Stimulated activated CD4-positive, alpha-beta T cell treated with anti-CD3 and anti-CD28 coated beads, Interleukin-15, amount 100 ng/mL, for 1 hour (primary cell): ENCODE measurements at regions not wholly inside any gene's neighbourhood (a gene's known extent, or its start where the extent isn't known, plus 50 kb on each side); places are given as distances from the start of the nearest gene placed in this dataset.

Experiments
- DNase-seq, 2 donors: peaks; one replicate each; pipeline ENCODE4 v3.0.0-alpha.2; 2020; ENCODE audit warnings: low read depth in 1 of 2, low spot score in 1 of 2

DNA sequence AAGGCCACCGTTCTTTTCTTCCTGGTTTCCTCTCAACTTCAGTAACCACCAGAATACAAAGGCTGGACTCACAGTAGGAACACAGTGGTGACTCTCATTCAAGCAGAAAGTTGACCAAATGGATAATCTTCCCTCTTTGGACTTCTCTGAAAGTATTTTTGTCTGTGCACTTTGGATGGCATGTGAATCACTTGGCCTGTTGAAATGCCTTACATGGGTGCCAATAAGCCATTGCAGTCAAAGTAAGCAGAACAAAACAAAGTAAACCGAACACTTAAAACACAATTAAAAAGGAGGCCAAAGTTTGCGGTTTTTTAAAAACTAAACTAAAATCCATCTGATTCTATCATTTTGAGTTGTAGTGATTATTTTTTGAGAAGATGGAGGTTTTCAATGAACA, 370.1 kb upstream of the DDHD1 start:
- DNase-seq: no peak

DNA sequence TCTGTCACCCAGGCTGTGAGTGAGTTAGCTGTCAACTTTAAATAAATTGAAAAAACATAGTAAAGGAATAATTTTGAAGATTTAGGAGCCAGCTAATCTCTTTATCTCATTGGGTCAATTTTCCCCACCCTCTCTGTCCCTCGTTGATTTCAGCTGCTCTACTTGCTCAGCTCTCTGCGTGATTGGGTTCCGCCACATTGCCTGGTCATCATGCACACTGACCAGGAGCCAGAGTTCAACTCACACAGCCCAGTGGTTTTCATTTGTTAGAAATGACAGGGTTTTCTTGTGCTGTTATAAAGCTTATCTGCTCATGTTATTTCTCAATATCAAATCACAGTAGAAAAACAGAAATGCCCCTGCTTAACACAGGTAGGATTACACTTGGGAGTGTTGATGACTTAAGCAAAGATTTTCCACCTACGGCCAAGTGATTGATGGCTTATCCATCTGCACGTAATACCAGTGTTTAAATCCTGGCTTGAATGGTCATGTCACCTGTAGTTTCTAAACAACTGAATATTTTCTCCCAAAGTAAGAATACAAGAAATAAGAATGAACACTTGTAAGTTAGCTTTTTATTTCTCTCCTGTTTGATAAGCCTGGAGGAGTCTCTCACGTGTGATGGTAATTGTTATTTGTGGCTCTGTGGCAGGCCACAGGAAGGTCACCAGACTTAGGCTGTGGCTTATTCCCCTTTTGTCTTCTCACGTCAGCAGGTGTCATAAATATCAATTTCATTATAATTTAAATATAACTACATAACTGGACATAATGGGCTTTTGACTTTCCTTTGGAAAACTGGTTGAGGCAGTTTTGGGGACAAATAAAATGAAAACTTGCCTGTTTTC, 367.2 kb upstream of the DDHD1 start:
- no peak for DNase-seq

DNA sequence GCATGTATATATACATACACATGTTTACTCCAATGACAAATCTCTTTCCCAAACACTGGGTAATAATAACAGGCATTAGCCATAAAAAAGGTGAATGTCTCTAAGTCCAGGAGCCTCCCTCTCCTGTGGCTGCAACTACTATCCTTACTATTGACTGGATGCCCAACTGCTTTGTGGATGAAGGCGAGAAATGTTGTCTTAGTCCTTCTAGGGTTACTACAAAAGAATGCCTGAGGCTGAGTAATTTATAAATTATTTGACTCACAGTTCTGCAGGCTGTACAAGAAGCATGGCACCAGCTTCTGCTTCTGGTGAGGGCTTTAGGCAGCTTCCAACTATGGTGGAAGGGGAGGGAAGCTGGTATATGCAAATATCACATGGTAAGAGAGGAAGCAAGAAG, 366.0 kb upstream of the DDHD1 start:
- DNase-seq: no peak

DNA sequence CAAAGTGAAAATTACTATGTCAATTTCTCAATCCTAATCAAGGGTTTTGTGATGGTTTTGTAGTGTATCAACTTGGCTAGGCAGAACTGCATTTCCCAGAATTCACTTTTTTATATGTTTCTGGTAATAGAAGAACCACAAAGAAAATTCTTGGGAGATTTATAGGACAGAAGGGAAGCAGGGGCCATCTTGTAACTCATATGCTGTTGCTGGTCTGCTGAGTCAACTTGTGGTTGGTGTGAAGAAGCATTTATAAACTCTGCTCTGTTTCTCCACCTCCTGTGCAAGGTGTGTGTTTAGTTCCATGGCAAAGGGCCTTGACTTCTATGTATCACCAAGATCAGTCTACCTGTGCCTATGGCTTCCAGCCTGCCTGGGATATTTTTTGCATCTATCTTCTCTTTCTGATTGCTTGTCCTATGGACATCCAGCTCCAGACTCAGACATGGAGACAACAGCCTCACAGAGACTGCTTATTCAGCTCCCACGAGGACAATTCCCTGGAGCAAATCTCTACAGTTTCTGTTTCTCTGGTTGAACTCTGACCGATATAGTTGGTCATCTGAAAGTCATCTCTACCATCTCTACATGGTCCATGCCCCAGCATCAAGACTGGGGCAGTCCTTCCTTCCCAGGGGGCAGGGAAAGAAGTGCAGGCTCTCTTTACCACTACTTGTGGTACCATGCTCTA, 364.3 kb upstream of the DDHD1 start:
- no peak for DNase-seq

DNA sequence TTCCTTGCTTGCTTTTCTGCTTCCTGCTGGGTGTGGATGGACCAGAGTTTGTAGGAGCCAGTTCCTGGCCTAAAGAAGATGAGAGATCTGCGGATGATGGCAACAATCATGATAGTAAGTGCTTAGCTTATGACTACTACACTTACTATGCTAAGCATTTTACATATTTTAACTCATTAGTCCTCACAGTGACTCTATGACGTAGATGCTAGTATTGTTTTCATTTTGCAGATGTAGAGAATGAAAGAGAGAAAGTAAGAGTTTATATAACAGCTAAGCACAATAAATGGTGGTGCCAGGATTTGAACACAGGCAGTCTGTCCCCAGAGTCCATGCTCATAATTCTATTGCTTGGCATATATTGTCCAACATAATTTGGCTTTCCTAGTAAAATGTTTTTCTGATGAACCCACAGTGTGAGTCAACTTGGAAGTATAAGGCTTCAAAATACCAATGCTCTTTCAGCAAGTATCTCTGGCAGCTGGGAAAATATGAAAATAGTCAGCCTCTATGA, 363.2 kb upstream of the DDHD1 start:
- no peak for DNase-seq

DNA sequence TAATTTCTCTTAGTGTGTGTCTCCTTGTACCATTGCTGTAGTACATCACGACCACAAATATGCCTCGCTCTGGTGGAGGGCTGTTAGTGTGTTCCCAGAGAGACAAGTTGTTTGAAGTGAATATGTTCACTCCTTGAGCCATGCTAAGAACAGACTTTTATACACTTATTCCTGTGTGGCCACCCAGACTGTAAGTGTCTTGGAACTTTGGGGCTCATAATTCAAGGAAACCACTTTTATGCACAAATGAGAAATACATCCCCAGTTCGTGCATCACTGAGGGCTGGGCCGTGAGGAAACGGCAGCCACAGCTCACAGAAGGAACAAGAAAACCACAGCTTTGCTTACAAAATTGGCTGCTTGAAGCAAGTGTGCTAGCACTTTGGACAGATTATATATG, 362.2 kb upstream of the DDHD1 start:
- no peak for DNase-seq

DNA sequence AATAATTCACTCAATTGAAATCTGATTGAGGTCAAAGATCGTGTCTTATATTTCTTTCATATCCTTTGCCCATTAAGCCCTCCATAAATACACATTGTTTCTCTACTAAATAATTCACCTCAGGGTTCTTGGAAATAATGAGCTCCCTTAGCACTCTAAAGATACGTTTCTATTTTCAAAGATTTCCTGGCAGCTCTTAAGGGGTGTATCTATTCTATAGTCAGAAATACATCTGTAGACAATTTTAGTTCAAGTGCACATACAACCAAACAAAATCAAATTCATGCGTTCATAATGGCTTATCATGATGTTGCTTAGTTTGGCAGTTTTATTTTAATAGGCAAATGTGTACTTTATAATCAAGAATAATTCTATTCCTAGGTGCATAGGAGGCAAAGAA, 361.1 kb upstream of the DDHD1 start:
- DNase-seq: no peak

DNA sequence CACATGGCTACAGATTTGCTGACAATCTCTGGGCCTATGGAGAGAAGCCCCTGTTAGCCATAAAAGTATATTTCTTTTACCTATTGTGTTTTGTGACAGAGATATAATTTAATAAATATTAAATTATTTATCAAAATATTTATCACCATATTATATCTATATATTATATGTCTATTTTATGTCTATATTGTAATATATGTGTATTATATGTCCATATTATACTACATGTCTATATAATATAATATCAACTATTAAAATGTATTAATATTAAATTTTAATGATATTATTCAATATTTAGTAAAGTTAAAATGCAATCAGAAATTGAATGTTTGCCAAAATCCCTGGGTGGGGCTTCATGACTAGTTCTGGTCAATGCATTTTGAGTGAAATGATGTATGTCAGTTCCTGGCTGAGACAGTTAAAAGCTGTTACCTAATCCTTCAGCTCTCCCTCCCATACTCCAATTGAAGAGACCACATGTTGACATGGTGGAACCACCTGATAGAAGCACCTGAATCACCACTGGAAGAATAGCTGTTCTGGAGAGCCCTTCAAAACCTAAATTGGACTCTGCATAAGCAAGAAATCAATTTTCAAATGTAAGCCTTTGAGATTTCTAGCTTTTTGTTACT, 357.3 kb upstream of the DDHD1 start:
- no peak for DNase-seq

DNA sequence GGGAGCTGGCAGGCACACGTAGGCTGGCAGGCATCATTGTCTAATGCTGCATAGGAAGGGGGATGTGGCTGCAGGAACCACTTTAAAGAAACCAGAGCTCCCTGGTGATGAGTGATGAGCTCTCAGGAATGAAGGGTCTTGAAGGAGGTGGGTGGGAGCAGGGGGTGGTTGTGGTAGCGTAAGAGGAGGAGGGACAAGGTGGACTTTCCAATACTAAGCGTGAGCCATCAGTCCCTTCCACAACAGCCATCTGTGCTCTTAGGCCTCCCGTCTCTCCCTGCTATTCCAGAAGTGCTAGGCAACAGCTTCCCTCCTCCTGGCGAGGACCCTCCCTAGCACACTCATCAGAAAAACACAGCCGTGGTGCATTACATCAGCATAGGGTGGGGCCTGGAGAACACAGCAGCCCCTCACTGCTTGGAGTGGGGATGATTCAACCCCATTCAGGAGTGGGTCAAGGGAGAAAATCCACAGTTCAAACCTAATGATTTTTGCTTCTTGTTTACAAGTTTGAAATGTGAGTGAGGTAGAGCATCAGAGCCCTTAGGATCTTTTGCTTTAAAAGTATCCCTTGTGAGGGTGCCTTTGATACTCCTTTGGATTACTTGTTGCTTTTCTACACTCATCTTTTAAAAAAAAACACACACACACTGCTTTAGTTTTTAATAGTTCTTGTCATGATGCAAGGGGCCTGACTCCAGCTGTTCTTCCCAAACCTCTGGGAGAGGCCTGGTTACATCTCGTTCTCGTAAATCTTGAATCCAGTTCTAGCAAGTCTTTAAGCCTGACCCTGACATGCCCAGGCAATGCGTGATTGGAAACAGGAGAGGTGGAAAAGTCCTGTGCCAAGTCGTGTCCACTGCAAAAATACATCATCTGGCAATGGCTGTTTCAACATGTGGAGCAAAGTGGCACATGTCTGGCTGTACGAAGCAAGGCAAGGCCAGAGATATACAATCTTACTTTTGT, 356.4 kb upstream of the DDHD1 start:
- no peak for DNase-seq

DNA sequence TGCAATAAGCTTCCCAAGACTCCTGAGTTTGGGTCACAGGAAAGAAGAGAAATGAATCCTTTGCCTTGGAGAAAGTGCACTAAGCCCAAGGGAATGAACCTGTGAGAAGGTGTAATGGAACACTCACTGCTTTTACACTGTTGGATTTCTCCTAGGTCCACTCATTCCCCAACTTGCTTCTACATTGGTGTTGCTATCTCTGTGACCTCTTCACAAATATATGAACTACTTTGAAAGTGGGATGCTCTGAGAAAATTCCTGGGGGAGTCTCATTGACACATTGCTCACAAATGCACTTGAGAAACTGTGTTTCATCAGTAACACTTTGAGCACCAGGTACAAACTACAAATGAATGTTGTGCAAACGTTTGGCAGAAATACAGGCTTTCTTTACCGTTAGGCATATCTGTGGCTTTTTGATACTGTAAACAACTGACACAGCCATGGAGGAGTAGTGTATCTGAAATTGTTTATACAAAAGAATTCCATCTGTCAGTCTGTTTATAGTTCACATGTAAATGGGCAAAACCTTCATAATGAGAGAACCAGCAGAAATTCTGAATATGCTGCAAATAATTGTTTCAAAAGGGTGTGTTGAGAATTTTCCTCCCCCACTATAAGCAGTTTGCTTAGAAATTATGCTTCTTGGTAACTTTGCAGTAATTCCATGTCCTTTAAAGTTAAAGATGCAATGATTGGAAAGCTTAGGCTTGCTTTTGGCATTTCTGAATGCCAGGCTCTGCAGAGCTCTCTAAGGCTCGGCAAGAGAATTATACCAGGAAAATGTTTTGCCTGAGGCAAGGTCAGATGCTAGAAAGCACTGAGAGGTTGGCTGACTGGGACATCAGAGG, 348.5 kb upstream of the DDHD1 start:
- no peak for DNase-seq

DNA sequence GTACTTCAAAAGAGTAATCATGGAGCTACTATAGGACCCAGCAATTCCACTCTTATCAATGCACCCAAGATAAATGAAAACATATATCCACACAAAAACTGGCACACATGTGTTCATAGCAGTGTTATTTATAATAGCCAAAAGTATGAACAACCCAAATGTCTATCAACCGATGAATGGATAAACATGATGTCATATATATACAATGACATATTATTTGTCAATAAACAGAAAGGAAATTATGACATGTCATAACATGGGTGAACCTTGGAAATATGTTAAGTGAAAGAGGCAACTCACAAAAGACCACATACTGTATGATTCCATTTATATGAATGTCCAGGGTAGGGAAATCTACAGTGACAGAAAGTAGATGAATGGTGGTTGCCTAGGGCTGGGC, 347.1 kb upstream of the DDHD1 start:
- DNase-seq: no peak

DNA sequence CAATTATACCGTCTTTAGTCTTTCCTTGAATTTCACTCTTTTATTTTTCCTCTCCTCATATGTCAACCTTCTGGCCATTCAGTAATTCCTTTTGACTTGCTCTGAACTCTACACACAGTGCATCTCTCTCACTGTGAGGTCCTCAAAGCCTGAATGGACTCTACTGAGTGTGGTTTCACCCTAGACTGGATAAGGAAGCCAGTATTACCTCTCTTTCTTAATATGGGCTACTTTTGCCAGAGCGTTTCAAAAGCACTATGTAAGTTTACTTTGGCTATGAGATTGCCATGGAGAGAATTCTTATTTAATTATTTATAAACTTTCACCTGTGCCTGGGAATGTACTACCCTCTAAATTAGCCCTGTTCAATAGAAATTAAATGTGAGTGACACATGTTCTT, 343.5 kb upstream of the DDHD1 start:
- no peak for DNase-seq

DNA sequence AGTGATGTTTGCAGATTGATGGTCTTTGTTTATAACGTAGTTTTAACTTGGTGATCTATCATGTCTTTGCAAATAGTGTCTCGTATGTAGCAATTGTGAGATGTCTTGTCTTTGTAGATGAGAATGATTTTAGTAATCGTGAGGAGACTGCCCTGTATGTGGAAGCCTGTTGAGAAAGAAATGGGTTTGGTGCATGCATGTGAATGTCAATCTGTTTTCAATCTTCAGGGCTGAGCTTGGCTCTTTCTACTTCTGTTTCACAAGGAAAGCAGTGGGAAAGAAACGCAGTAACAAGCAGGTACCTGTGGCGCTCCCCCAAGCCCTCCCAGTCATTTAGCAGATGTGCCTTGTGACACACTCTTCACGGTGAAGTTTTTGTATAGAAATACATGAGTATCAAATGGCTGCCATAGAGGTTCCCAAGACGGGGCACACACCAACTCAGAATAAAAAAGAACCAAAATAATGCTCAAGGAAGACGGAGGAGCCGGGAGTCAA, 342.8 kb upstream of the DDHD1 start:
- DNase-seq: no peak

DNA sequence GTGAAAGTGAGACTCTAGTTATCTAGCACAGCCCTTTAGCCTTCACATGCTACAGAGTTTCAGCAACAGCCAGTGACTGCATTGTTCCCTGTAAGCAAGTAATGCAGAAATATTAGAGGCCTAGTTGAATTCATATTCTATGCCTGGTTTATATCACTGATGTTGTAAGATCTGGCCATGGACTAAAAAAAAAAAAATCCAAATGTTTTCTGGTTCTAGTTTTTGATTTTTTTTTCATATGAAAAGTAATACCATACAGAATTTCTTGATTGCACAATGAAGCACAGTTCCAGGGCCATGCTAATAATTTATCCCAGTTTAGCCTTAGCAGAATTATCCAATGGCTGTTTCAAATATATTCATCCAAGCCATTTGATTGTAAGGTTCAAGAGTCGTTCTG, 341.5 kb upstream of the DDHD1 start:
- no peak for DNase-seq

DNA sequence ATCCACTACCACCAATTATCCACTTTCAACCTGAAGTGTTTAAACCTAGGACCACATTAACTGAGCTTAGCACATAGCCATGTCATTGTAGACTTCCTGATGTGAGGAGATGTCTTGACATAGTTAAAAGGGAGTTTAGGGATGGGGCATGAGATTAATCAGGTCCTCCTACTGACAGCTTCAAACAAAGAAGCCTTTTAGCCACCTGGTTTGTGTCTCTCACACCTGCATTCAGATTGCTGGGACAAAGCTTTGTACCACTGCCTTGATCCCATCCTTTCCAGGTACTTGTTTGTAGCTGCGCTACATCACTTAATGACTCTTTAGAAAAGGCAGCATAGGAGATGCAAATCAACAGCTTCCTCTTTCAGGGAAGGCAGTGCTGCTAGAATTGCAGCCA, 340.7 kb upstream of the DDHD1 start:
- DNase-seq: no peak

DNA sequence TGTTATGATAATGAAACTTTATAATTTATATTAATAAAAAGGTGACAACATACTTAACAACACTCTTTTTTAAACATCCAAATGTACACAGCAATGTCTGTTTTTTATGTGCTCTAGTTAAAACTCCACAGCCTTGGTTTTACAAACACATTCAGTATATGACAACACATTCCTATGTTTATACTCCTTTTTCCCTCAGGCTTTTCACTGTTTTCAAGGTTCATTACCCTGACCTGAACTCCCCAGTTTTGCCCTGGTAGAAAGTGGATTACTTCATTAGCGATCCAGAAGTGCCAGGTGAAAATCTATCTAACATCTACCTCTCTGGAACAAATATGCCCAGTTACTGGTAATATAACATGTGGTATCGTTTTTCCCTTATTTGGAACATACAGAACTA, 340.2 kb upstream of the DDHD1 start:
- no peak for DNase-seq

DNA sequence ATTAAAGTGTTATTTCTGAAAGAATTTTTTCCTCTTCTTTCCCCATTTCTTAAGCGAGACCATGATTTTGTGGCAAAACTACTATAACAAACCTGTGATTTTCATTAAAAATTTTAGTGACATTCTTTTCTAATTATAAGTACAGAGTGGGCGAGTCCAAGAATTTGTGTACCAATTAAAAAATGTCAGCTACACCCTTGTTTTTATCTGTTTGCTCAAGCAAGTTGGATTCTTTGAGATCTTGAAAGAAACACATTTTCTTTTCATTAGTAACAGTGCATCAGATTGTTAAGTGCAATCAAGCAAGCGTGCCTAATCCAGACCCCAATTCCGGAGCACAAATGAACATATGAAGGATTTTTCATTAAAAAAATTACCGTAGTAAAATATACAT, 338.8 kb upstream of the DDHD1 start:
- DNase-seq: no peak

DNA sequence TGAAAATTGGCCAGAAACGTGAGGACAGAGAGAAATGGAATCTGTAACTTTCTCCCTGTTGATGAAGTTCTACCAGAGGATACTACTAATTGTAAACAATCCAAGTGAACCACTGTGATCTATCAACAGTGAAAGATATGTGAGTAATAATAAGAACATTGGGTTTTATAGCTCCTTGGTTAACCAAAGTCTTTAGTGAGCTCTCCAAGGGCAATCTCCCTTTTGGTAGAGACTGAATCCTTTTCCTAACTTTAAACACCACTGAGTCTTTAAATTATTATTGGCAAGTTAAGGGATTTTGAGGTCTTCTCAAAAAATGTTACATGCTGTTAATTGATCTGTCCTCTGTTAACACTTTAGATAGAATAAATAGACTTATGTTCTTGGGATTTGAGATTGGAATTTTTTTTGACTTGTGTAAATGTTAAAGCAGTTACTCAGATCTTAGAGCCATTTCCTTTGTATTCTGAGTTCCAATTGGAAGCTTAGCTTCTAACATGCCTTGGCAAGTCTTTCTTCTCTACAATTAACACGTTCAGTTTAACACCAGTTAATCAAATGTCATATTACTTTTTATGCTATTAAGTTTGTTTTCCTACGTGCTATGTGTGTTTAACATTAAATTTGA, 338.2 kb upstream of the DDHD1 start:
- DNase-seq: no peak

DNA sequence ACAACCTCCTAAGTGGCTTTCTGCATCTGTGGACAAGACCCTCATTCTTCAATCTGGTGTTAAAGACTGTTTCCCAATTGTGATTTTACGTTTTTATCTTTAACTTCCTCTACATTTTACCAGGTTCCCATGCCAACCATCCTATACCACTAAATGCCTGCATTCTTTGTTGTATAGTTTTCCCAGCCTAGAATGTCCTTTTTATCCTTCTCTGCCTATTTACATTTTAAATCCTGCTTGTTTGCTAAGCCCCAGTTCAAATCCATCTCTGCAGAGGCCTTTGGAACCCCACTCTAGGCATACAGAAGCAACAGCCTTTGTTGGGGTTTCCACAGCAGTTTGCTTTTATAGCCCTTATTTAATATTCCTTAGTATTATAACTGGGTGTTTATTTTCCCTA, 325.1 kb upstream of the DDHD1 start:
- DNase-seq: no peak
